Nephron progenitor cell (in vitro differentiated cells): ENCODE measurements at regions not wholly inside any gene's neighbourhood (a gene's known extent, or its start where the extent isn't known, plus 50 kb on each side); places are given as distances from the start of the nearest gene placed in this dataset.

Source experiments
- DNase-seq: peaks from one replicate; pipeline ENCODE4 v3.0.0; 2021
- H3K27ac Mint-ChIP-seq: 2 replicates; pipeline ENCODE4 v1.8.0; 2021; ENCODE audit warnings: mild to moderate bottlenecking, moderate library complexity, mixed read lengths
- H3K27me3 Mint-ChIP-seq: 2 replicates; pipeline ENCODE4 v1.8.0; 2021; ENCODE audit warnings: mild to moderate bottlenecking, low read depth, mixed read lengths; ENCODE audit not compliant: poor library complexity
- H3K36me3 Mint-ChIP-seq: 2 replicates; pipeline ENCODE4 v1.8.0; 2021; ENCODE audit warnings: low read depth, mixed read lengths
- H3K4me1 Mint-ChIP-seq: 2 replicates; pipeline ENCODE4 v1.8.0; 2021; ENCODE audit warnings: mixed read lengths
- H3K4me3 Mint-ChIP-seq: 2 replicates; pipeline ENCODE4 v1.8.0; 2021; ENCODE audit warnings: mild to moderate bottlenecking, moderate library complexity, mixed read lengths
- H3K9me3 Mint-ChIP-seq: 2 replicates; pipeline ENCODE4 v1.8.0; 2021; ENCODE audit warnings: mild to moderate bottlenecking, moderate library complexity, mixed read lengths
- TF ChIP-seq, protein P1 (sequence below): fragments of 200-600 bp; sonication (generic); IDR thresholded peaks from 2 replicates; pipeline ENCODE4 v1.5.0; 2021; ENCODE audit warnings: antibody characterized with exemption

- Mint-ChIP-seq H3K9me3 (peaks cover 5% of the 10 kb centered on the region), H3K4me1 (peaks cover 7% of the 10 kb centered on the region), H3K4me3 (no peak overlapping the region)
These were observed 472.2 kb upstream of the PBX1 start for GRCh38 chr1:164086832-164087231.

GRCh38 chr1:164087906-164088453, 471.0 kb upstream of the PBX1 start:
- H3K4me1 Mint-ChIP-seq = peaks cover 7% of the 10 kb centered on the region
- H3K36me3 Mint-ChIP-seq = no peaks in the 10 kb centered on the region
- no peak for DNase-seq
- H3K4me3 Mint-ChIP-seq = no peak overlapping the region
- H3K27me3 Mint-ChIP-seq = peaks cover 3% of the 10 kb centered on the region
- no peak overlapping the region for H3K27ac Mint-ChIP-seq
- TF ChIP-seq, protein P1, sequence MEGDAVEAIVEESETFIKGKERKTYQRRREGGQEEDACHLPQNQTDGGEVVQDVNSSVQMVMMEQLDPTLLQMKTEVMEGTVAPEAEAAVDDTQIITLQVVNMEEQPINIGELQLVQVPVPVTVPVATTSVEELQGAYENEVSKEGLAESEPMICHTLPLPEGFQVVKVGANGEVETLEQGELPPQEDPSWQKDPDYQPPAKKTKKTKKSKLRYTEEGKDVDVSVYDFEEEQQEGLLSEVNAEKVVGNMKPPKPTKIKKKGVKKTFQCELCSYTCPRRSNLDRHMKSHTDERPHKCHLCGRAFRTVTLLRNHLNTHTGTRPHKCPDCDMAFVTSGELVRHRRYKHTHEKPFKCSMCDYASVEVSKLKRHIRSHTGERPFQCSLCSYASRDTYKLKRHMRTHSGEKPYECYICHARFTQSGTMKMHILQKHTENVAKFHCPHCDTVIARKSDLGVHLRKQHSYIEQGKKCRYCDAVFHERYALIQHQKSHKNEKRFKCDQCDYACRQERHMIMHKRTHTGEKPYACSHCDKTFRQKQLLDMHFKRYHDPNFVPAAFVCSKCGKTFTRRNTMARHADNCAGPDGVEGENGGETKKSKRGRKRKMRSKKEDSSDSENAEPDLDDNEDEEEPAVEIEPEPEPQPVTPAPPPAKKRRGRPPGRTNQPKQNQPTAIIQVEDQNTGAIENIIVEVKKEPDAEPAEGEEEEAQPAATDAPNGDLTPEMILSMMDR = no peak
- peaks cover 10% of the 10 kb centered on the region for H3K9me3 Mint-ChIP-seq

More at GRCh38 chr1:164086832-164087231, 472.2 kb upstream of the PBX1 start:
- Mint-ChIP-seq H3K27ac (no peak overlapping the region), H3K36me3 (no peaks in the 10 kb centered on the region), H3K27me3 (peaks cover 3% of the 10 kb centered on the region)
- DNase-seq = no peak
- TF ChIP-seq, protein P1 = no peak

GRCh38 chr1:164092603-164093353, 466.2 kb upstream of the PBX1 start:
- peaks cover 4% of the 10 kb centered on the region for H3K4me1 Mint-ChIP-seq
- H3K27me3 Mint-ChIP-seq = peaks cover 7% of the 10 kb centered on the region
- H3K4me3 Mint-ChIP-seq = no peak overlapping the region
- H3K9me3 Mint-ChIP-seq = peaks cover 28% of the 10 kb centered on the region
- no peak for DNase-seq
- no peak overlapping the region for H3K27ac Mint-ChIP-seq
- no peaks in the 10 kb centered on the region for H3K36me3 Mint-ChIP-seq
- TF ChIP-seq, protein P1 = no peak

- Mint-ChIP-seq H3K36me3 (no peaks in the 10 kb centered on the region), H3K4me3 (no peak overlapping the region), H3K9me3 (peaks cover 28% of the 10 kb centered on the region), H3K27me3 (peaks cover 10% of the 10 kb centered on the region), H3K27ac (no peak overlapping the region), H3K4me1 (no peaks in the 10 kb centered on the region)
- TF ChIP-seq, protein P1 = no peak
- no peak for DNase-seq
These were observed 465.4 kb upstream of the PBX1 start for GRCh38 chr1:164093543-164093942.

DNA sequence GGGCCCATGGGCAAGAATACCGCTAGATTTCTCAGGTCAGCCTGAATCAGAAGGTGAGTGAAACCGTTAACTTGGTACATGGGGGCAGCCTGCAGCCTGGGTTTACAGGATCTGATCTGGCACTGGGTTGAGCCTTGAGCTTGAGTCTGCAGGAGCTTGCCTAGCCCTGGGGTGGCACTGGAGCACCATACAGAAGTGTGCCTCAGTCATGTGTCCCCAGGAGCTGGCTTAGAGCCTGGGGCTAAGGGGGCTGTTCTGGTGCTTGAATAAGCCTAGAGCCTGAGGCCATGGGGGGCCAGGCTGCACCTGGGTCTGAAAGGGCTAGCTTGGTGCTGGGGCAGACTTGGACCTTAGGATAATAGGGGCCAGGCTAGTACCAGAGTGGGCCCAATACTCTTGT, 457.2 kb upstream of the PBX1 start:
- Mint-ChIP-seq H3K27ac (no peak overlapping the region), H3K36me3 (no peaks in the 10 kb centered on the region), H3K9me3 (peaks cover 4% of the 10 kb centered on the region), H3K27me3 (peaks cover 3% of the 10 kb centered on the region), H3K4me3 (no peak overlapping the region), H3K4me1 (no peaks in the 10 kb centered on the region)
- TF ChIP-seq, protein P1 = no peak
- DNase-seq = no peak

DNA sequence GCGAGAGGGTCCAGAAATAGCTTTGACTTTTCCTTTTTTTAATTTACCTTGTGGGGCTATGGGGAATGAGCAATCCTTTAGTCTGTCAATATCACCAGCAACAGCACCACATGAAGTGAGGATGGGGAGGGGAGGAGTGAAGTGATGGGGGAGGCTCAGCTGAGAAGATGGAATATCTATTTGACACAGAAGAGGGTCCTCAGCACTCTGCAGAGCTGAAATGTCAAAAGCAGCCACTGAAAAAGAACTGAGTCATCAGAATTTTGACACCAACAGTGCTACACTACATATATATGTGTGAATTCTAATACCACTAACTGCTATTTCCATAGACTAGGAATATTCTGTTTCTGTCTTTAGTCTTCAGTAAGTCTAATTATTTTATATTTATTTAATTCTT, 427.0 kb upstream of the PBX1 start:
- H3K27me3 Mint-ChIP-seq = peaks cover 9% of the 10 kb centered on the region
- H3K36me3 Mint-ChIP-seq = no peaks in the 10 kb centered on the region
- no peaks in the 10 kb centered on the region for H3K4me1 Mint-ChIP-seq
- H3K4me3 Mint-ChIP-seq = no peak overlapping the region
- no peak overlapping the region for H3K27ac Mint-ChIP-seq
- no peak for DNase-seq
- TF ChIP-seq, protein P1 = no peak
- H3K9me3 Mint-ChIP-seq = peaks cover 6% of the 10 kb centered on the region
